ENCODE measurements at regions not wholly inside any gene's neighbourhood (a gene's known extent, or its start where the extent isn't known, plus 50 kb on each side); places are given as distances from the start of the nearest gene placed in this dataset.

GRCh38 chr5:129821477-129822131 lies 73.7 kb downstream of the MINAR2 start:
- DNase-seq (ENCODE audit: low read depth) = no peak

- no peak for DNase-seq (ENCODE audit: low read depth)
These were observed 74.0 kb upstream of the CHSY3 start for GRCh38 chr5:129830288-129830687.

- DNase-seq (ENCODE audit: low read depth) = no peak
These were observed 67.9 kb upstream of the CHSY3 start for GRCh38 chr5:129836321-129836720.

GRCh38 chr5:129844764-129845163 lies 59.5 kb upstream of the CHSY3 start:
- DNase-seq (ENCODE audit: low read depth) = no peak

DNA sequence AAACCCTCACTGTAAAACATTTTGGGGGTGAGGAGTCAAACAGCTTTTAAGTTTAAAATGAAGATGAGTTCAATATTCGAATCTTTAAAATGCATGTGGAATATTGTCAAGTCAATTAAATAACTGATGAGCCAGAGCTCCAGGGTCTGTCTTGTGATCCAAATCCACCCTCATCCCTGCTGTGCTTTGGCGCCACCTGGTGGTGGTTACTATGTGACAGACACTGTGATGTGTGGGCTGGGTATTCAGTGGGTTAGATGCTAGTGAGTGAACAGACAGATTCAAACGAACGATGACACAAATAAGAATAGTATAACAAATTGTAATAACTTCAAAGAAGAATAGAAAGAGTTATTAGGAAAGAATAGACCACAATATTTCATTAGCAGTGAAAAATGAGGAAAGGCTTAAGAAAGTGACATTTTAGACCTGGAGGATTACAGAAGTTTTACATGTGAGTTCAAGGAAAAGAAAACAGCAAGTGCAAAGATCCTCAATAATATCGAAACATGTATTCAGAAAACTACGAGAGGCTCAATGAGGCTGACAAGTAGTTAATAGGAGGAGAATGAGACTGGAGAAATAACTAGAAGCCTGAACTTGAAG lies 51.4 kb upstream of the CHSY3 start:
- peak; percentile 39 for DNase-seq (ENCODE audit: low read depth)

DNA sequence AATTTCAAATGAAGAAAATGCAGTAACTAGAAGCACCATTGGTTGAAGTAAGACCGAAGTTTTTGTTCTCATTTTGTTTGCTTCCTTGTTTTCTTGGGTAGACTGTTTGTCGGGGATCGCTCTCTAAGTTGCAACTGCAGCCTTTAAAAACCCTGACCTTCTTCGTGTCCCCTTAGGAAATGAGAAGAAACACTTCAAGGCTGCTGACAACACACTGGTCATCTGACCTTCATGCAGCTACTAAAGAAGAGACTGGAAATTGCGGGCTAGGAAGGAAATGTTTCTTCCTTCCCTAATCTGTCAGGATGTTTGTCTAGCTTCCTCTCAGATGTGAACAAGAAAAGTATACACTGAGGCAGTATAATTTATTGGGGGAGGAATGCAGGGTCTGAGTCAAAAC lies 50.7 kb upstream of the CHSY3 start:
- DNase-seq (ENCODE audit: low read depth) = no peak
